SK-N-MC (cell line): ENCODE measurements at regions not wholly inside any gene's neighbourhood (a gene's known extent, or its start where the extent isn't known, plus 50 kb on each side); places are given as distances from the start of the nearest gene placed in this dataset.

Experiments used
- EZH2 ChIP-seq: fragments of 200-600 bp; sonication (generic); IDR thresholded peaks from one replicate; pipeline ENCODE4 v1.6.1; 2017; ENCODE audit warnings: antibody characterized with exemption
- FOXP2 ChIP-seq: optimal IDR thresholded peaks from 2 replicates; pipeline ENCODE3; 2011; ENCODE audit warnings: mild to moderate bottlenecking, moderate library complexity; ENCODE audit not compliant: insufficient read depth; ENCODE audit errors: extremely low read length, control extremely low read depth
- POLR2AphosphoS5 ChIP-seq: IDR thresholded peaks from 2 replicates; pipeline ENCODE4 v1.6.1; 2012; ENCODE audit warnings: mild to moderate bottlenecking, low read depth, low read length, borderline replicate concordance

GRCh38 chr5:108461628-108462367 is 79.9 kb upstream of the FBXL17 start:
- TF ChIP-seq POLR2AphosphoS5 (no peak), EZH2 (no peak), FOXP2 (no peak)
